ENCODE measurements at regions not wholly inside any gene's neighbourhood (a gene's known extent, or its start where the extent isn't known, plus 50 kb on each side); places are given as distances from the start of the nearest gene placed in this dataset.

GRCh38 chr18:71431171-71431570, 1113.0 kb downstream of the CBLN2 start:
- DNase-seq (ENCODE audit: low read depth), result no peak
- TF ChIP-seq, protein P1, sequence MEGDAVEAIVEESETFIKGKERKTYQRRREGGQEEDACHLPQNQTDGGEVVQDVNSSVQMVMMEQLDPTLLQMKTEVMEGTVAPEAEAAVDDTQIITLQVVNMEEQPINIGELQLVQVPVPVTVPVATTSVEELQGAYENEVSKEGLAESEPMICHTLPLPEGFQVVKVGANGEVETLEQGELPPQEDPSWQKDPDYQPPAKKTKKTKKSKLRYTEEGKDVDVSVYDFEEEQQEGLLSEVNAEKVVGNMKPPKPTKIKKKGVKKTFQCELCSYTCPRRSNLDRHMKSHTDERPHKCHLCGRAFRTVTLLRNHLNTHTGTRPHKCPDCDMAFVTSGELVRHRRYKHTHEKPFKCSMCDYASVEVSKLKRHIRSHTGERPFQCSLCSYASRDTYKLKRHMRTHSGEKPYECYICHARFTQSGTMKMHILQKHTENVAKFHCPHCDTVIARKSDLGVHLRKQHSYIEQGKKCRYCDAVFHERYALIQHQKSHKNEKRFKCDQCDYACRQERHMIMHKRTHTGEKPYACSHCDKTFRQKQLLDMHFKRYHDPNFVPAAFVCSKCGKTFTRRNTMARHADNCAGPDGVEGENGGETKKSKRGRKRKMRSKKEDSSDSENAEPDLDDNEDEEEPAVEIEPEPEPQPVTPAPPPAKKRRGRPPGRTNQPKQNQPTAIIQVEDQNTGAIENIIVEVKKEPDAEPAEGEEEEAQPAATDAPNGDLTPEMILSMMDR (IDR thresholded peaks at IDR 0.05; ENCODE audit: low read depth, low read length, missing control alignments), result no peak
- no peak overlapping the region for H3K4me3 ChIP-seq (ENCODE audit: low read depth, low read length)

DNA sequence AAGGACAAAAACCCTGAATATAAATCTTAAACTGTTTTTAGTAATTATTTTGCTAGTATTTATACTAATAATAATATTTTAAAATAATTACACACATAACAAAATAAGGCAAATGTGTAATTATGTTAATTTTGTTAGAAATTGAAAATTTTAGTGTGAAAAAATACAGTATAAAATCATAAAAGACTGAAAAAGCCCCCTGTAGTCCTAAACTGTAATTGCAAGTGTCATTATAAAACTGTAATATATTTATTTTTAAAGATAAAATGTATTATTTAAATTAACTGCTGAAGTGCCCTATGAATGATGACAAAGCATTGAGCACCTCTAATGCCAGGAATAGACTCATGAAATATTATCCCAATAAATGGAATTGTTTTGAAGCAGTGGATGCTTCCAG, 1117.7 kb downstream of the CBLN2 start:
- TF ChIP-seq, protein P1 (IDR thresholded peaks at IDR 0.05; ENCODE audit: low read depth, low read length, missing control alignments), result no peak
- no peak for DNase-seq (ENCODE audit: low read depth)
- no peak overlapping the region for H3K4me3 ChIP-seq (ENCODE audit: low read depth, low read length)

GRCh38 chr18:71405169-71405809, 1116.4 kb downstream of the SOCS6 start:
- TF ChIP-seq, protein P1 (IDR thresholded peaks at IDR 0.05; ENCODE audit: low read depth, low read length, missing control alignments), result no peak
- H3K4me3 ChIP-seq (ENCODE audit: low read depth, low read length), result no peak overlapping the region
- no peak for DNase-seq (ENCODE audit: low read depth)

- TF ChIP-seq, protein P1 (IDR thresholded peaks at IDR 0.05; ENCODE audit: low read depth, low read length, missing control alignments), result no peak
- no peak overlapping the region for H3K4me3 ChIP-seq (ENCODE audit: low read depth, low read length)
- DNase-seq (ENCODE audit: low read depth), result no peak
Measured at GRCh38 chr18:71403501-71403900, 1114.7 kb downstream of the SOCS6 start.

GRCh38 chr18:71398531-71398930, 1109.7 kb downstream of the SOCS6 start:
- no peak overlapping the region for H3K4me3 ChIP-seq (ENCODE audit: low read depth, low read length)
- DNase-seq (ENCODE audit: low read depth), result no peak
- TF ChIP-seq, protein P1 (IDR thresholded peaks at IDR 0.05; ENCODE audit: low read depth, low read length, missing control alignments), result no peak

GRCh38 chr18:71388148-71388547, 1099.3 kb downstream of the SOCS6 start:
- TF ChIP-seq, protein P1 (IDR thresholded peaks at IDR 0.05; ENCODE audit: low read depth, low read length, missing control alignments), result no peak
- H3K4me3 ChIP-seq (ENCODE audit: low read depth, low read length), result no peak overlapping the region
- no peak for DNase-seq (ENCODE audit: low read depth)
